SK-N-SH (cell line): ENCODE measurements at regions not wholly inside any gene's neighbourhood (a gene's known extent, or its start where the extent isn't known, plus 50 kb on each side); places are given as distances from the start of the nearest gene placed in this dataset.

Source experiments
- CHD2 ChIP-seq: fragments of 150-350 bp; IDR thresholded peaks from 2 replicates; pipeline ENCODE4 v1.6.1; 2018; ENCODE audit warnings: low read length; ENCODE audit not compliant: partially characterized antibody
- CTCF ChIP-seq: fragments of 200-600 bp; sonication (generic); IDR thresholded peaks from 2 replicates; pipeline ENCODE4 v1.6.1; 2017; ENCODE audit warnings: antibody characterized with exemption, mild to moderate bottlenecking, moderate library complexity
- EP300 ChIP-seq, 2 experiments: IDR thresholded peaks; 2 replicates each; pipeline versions ENCODE4 v1.4.0 to v1.6.1; 2012; ENCODE audit warnings: borderline replicate concordance in 1 of 2, low read depth in 1 of 2, low read length in 1 of 2
- EZH2phosphoT487 ChIP-seq: fragments of 200-600 bp; sonication (generic); IDR thresholded peaks from 2 replicates; pipeline ENCODE4 v1.6.1; 2017; ENCODE audit warnings: low read depth, mixed run types, mild to moderate bottlenecking, antibody characterized with exemption, moderate library complexity, borderline replicate concordance
- FOXM1 ChIP-seq: IDR thresholded peaks from 2 replicates; pipeline ENCODE4 v1.4.0; 2012; ENCODE audit warnings: low read depth, mild to moderate bottlenecking
- MAX ChIP-seq: IDR thresholded peaks from 2 replicates; pipeline ENCODE4 v1.4.0; 2012; ENCODE audit warnings: low read depth
- MXI1 ChIP-seq: IDR thresholded peaks from 2 replicates; pipeline ENCODE4 v1.6.1; 2012; ENCODE audit warnings: mild to moderate bottlenecking, low read depth, low read length, improper control_type of control experiment
- PBX3 ChIP-seq: IDR thresholded peaks from 2 replicates; pipeline ENCODE4; 2012
- POLR2AphosphoS5 ChIP-seq: IDR thresholded peaks from 2 replicates; pipeline ENCODE4 v1.6.1; 2012; ENCODE audit warnings: low read depth, low read length
- RCOR1 ChIP-seq: fragments of 150-350 bp; IDR thresholded peaks from 2 replicates; pipeline ENCODE4 v1.6.1; 2017; ENCODE audit warnings: antibody characterized with exemption, low read length
- REST ChIP-seq: IDR thresholded peaks from 2 replicates; pipeline ENCODE4 v1.6.1; 2012; ENCODE audit warnings: mild to moderate bottlenecking, low read depth, low read length, moderate library complexity
- SIN3A ChIP-seq: IDR thresholded peaks from 2 replicates; pipeline ENCODE4 v1.6.1; 2012; ENCODE audit warnings: low read depth, mild to moderate bottlenecking, low read length, moderate library complexity, borderline replicate concordance
- TAF1 ChIP-seq: IDR thresholded peaks from 2 replicates; pipeline ENCODE4 v1.6.1; 2012; ENCODE audit warnings: low read depth, mild to moderate bottlenecking, low read length, moderate library complexity, borderline replicate concordance
- USF2 ChIP-seq: fragments of 150-350 bp; IDR thresholded peaks from 2 replicates; pipeline ENCODE4 v1.6.1; 2017; ENCODE audit warnings: antibody characterized with exemption, low read length, low read depth, borderline replicate concordance

- TF ChIP-seq EZH2phosphoT487: no peak
- no peak for TF ChIP-seq CTCF
- TF ChIP-seq SIN3A: no peak
- TF ChIP-seq MXI1: no peak
- TF ChIP-seq POLR2AphosphoS5: no peak
- TF ChIP-seq USF2: no peak
- TF ChIP-seq MAX: no peak
- no peak for TF ChIP-seq RCOR1
- no peak for TF ChIP-seq FOXM1
- no peak for TF ChIP-seq PBX3
- no peak for TF ChIP-seq CHD2
- TF ChIP-seq REST: no peak
- no peak for TF ChIP-seq TAF1
- no peak for TF ChIP-seq EP300 (IDR thresholded peaks at IDR 0.05; ENCODE audit: borderline replicate concordance in 1 of 2, low read depth in 1 of 2, low read length in 1 of 2)
Measured at GRCh38 chr20:53887973-53888372, 182.4 kb downstream of the BCAS1 start.
